Activated naive CD4-positive, alpha-beta T cell treated with anti-CD3 and anti-CD28 coated beads, Interleukin-2, amount 50 U/mL, for 24 hours (primary cell): ENCODE measurements at regions not wholly inside any gene's neighbourhood (a gene's known extent, or its start where the extent isn't known, plus 50 kb on each side); places are given as distances from the start of the nearest gene placed in this dataset.
"Not testable (repeated sequence)": the region's sequence is repeated elsewhere in the genome, so short reads cannot be mapped to it uniquely, and the experiment has no call there.

Experiments used
- H3K27ac Mint-ChIP-seq: one replicate; pipeline ENCODE4 v1.8.0; 2021; ENCODE audit warnings: mild to moderate bottlenecking, mixed read lengths
- H3K27me3 Mint-ChIP-seq: one replicate; pipeline ENCODE4 v1.8.0; 2021; ENCODE audit warnings: mixed read lengths
- H3K36me3 Mint-ChIP-seq: one replicate; pipeline ENCODE4 v1.8.0; 2021; ENCODE audit warnings: mixed read lengths
- H3K4me1 Mint-ChIP-seq: one replicate; pipeline ENCODE4 v1.8.0; 2021; ENCODE audit warnings: mixed read lengths
- H3K4me3 Mint-ChIP-seq: one replicate; pipeline ENCODE4 v1.8.0; 2021; ENCODE audit warnings: mild to moderate bottlenecking, mixed read lengths
- H3K9me3 Mint-ChIP-seq: one replicate; pipeline ENCODE4 v1.8.0; 2021; ENCODE audit warnings: mixed read lengths

DNA sequence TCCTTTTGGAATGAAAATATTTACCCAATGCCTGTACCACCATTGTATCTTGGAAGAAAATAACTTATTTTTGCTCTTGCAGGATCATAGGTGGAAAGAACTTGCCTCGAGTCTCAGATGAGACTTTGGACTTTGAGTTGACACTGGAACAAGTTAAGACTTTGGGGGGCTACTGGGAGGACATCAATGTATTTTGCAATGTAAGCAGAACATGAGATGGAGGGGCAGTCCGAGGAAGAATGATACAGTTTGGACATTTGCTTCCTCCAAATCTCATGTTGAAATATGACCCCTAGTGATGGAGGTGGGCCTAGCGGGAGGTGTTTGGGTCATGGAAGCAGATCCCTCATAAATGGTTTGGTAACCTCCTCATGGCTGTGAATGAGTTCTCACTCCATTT, 1428.6 kb downstream of the ZPLD1 start:
- Mint-ChIP-seq H3K36me3 (no peaks in the 10 kb centered on the region), H3K9me3 (no peaks in the 10 kb centered on the region), H3K27ac (no peak overlapping the region), H3K27me3 (no peaks in the 10 kb centered on the region), H3K4me3 (no peak overlapping the region), H3K4me1 (no peaks in the 10 kb centered on the region)

DNA sequence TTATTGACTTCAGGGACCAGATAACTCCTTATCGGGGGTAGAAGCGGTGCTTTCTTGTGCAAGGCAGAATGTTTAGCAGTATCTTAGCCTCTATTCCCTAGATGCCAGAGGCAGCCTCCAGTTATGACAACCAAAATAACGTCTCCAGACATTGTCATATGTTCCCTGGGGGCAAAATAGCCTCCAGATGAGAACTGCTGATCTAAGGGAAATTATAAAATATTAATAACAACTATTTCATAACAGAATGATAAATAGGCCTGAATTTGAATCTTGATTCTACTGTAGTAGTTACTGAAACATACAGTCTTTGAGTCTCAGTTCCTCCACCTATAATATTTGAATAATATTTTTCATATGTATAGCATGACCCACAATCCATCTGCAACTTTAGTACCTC, 1431.3 kb downstream of the ZPLD1 start:
- Mint-ChIP-seq H3K27ac (no peak overlapping the region), H3K4me3 (no peak overlapping the region), H3K9me3 (peaks cover 6% of the 10 kb centered on the region), H3K36me3 (no peaks in the 10 kb centered on the region), H3K4me1 (no peaks in the 10 kb centered on the region), H3K27me3 (no peaks in the 10 kb centered on the region)

DNA sequence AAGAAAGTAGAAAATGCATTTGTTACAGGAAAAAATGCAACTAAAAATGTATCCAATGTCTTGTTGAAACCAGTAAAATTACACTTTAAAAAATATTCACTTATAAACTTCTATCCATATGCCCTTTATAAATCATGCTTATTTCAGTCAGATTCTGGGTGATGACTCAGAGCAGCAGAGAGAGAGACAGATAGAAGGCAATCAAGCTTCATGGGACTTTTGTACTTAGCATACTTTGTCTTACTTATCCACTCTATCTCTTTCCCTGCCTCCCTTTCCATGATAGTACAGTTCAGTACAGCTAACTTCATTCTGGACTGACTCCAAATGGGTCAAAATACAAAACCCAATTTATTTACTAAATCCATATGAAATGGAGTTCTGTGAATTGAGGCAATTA, 1438.2 kb downstream of the ZPLD1 start:
- H3K9me3 Mint-ChIP-seq = peaks cover 11% of the 10 kb centered on the region
- no peaks in the 10 kb centered on the region for H3K36me3 Mint-ChIP-seq
- no peaks in the 10 kb centered on the region for H3K4me1 Mint-ChIP-seq
- H3K27me3 Mint-ChIP-seq = no peaks in the 10 kb centered on the region
- H3K4me3 Mint-ChIP-seq = no peak overlapping the region
- H3K27ac Mint-ChIP-seq = no peak overlapping the region

DNA sequence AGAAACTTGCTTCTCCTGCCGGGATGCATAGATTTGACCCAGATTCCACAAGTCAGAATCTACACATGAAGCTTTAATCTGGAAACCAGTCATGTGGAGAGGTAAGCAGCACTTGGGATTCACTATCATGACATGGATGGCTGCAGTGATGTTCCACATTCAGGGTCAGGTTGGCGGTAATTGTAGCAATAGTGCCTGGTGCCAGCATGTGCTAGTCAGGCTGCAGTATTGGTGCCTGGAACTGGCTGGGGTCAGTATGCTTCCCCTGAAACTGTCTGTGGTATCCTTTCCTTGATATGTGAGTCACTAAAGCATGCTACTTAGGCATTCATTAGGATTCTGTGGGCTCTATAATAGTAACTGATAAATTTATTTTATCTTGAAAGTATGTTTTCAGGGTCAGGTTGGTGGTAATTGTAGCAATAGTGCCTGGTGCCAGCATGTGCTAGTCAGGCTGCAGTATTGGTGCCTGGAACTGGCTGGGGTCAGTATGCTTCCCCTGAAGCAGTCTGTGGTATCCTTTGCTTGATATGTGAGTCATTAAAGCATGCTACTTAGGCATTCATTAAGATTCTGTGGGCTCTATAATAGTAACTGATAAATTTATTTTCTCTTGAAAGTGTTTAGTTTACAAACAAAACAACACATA, 1439.2 kb downstream of the ZPLD1 start:
- H3K4me3 Mint-ChIP-seq = no peak overlapping the region

DNA sequence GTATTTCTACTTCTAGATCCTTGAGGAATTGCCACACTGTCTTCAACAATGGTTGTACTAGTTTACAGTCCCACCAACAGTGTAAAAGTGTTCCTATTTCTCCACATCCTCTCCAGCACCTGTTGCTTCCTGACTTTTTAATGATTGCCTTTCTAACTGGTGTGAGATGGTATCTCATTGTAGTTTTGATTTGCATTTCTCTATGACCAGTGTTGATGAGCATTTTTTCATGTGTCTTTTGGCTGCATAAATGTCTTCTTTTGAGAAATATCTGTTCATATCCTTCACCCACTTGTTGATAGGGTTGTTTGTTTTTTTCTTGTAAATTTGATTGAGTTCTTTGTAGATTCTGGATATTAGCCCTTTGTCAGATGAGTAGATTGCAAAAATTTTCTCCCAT, 1447.0 kb downstream of the ZPLD1 start:
- not testable (repeated sequence) for H3K27ac Mint-ChIP-seq, H3K4me3 Mint-ChIP-seq, H3K4me1 Mint-ChIP-seq, H3K27me3 Mint-ChIP-seq, H3K36me3 Mint-ChIP-seq
- peaks cover 14% of the 10 kb centered on the region for H3K9me3 Mint-ChIP-seq

More for the DNA sequence above, 1439.2 kb downstream of the ZPLD1 start:
- Mint-ChIP-seq H3K4me1 (no peaks in the 10 kb centered on the region), H3K27ac (no peak overlapping the region), H3K36me3 (no peaks in the 10 kb centered on the region), H3K9me3 (peaks cover 14% of the 10 kb centered on the region), H3K27me3 (no peaks in the 10 kb centered on the region)

DNA sequence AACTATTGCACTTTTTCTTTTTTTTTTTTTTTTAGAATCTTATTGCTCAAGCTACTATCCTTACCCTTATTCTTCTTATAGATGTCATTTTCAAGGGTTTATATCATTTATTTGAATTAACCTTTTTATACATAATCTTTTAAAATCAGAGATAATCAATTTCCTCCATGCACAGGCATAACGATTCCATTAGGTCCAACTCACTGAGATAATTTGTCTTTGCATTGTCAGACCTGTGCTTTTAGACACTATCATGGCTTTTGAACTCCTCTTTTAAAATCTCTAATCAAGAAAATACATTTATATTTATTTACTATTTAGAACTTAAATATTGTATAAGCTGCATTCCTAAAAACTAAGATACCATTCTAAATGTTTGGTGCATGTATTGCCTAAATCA, 1454.9 kb downstream of the ZPLD1 start:
- Mint-ChIP-seq H3K27ac (no peak overlapping the region), H3K4me3 (no peak overlapping the region), H3K36me3 (no peaks in the 10 kb centered on the region), H3K27me3 (no peaks in the 10 kb centered on the region), H3K9me3 (no peaks in the 10 kb centered on the region), H3K4me1 (no peaks in the 10 kb centered on the region)

DNA sequence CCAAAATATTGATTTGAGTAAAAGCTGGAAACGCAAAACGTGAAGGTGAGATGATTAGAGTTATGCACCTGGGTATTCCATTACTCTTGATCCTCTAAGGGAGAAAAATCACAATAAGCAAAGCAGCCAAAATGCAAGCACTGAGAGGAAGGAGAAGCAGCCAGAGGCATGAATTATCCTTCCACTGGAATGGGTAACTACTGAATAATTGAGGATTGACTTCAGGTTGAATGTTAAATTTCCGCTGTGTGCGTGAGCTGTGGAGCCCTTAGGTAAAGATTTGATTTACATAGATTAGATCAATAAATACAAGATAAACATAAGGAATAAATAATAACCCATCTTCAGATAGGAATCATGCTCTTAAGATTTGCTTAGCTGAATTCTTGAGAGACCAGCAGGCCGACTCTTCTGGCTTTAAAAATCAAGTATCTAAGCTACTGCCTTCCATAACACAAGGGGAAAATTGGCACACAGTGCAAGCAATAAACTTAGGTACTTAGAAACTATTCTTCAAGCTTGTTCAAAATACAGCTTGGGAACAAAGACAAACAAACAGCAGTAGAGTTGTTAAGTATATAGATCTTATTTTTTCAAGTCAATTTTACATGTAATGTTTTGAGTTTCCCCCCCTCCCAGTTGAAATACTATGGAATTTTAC, 1459.5 kb downstream of the ZPLD1 start:
- no peaks in the 10 kb centered on the region for H3K9me3 Mint-ChIP-seq

DNA sequence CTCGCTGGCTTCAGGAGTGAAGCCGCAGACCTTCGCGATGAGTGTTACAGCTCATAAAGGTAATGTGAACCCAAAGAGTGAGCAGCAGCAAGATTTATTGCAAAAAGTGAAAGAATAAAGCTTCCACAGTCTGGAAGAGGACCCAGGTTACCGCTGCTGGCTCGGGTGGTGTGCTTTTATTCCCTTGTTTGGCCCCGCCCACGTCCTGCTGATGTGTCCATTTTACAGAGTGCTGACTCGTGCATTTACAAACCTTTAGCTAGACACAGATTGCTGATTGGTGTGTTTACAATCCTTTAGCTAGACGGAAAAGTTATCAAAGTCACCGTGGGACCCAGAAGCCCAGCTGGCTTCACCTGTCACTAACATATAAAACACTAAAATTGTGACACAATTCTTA, 1464.5 kb downstream of the ZPLD1 start:
- no peak overlapping the region for H3K4me3 Mint-ChIP-seq
- H3K27ac Mint-ChIP-seq = no peak overlapping the region
- no peaks in the 10 kb centered on the region for H3K36me3 Mint-ChIP-seq
- no peaks in the 10 kb centered on the region for H3K4me1 Mint-ChIP-seq
- no peaks in the 10 kb centered on the region for H3K27me3 Mint-ChIP-seq
- H3K9me3 Mint-ChIP-seq = peaks cover 10% of the 10 kb centered on the region

More for the DNA sequence above, 1459.5 kb downstream of the ZPLD1 start:
- H3K27me3 Mint-ChIP-seq = no peaks in the 10 kb centered on the region
- no peaks in the 10 kb centered on the region for H3K36me3 Mint-ChIP-seq
- H3K4me3 Mint-ChIP-seq = no peak overlapping the region
- no peak overlapping the region for H3K27ac Mint-ChIP-seq
- H3K4me1 Mint-ChIP-seq = no peaks in the 10 kb centered on the region

DNA sequence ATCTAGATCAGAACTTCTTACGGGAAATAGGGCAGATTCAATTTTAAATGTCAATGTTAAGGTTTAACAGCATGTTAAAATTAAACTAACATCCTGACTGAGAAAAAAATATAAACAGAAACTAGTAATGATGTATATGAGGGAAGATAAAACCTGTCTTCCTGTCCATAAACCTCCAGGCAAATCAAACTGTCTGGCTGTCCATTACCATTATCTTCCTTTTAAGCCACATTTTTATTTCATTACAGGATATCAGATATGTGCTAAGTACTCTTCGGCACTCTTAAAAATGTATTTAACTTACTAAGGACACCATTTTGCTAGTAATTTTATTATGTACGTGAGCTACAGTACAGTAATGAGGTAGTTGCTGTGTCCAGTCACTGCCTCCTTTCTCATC, 1461.7 kb upstream of the ALCAM start:
- Mint-ChIP-seq H3K36me3 (no peaks in the 10 kb centered on the region), H3K4me1 (no peaks in the 10 kb centered on the region), H3K27ac (no peak overlapping the region), H3K9me3 (peaks cover 10% of the 10 kb centered on the region), H3K27me3 (no peaks in the 10 kb centered on the region), H3K4me3 (no peak overlapping the region)

DNA sequence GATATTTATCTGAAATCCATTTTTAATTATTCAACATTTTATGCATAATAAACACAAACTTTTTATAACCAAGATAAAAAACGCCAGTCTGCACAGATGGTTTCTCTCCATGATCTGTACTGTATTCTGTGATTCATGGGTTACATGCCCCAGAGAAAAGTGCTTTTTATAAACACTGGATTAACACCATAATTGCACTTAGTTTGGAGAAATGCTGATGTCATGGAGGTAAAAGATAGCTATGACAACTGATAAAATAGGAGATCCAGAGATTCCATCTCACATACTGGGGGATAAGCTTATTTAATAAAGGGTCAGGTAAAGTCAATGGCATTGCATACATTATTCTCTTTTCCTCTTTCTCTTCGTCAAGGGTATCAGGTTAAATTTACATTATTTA, 1460.4 kb upstream of the ALCAM start:
- peaks cover 10% of the 10 kb centered on the region for H3K9me3 Mint-ChIP-seq
- no peaks in the 10 kb centered on the region for H3K36me3 Mint-ChIP-seq
- H3K27me3 Mint-ChIP-seq = no peaks in the 10 kb centered on the region
- H3K4me3 Mint-ChIP-seq = no peak overlapping the region
- no peak overlapping the region for H3K27ac Mint-ChIP-seq
- H3K4me1 Mint-ChIP-seq = no peaks in the 10 kb centered on the region

DNA sequence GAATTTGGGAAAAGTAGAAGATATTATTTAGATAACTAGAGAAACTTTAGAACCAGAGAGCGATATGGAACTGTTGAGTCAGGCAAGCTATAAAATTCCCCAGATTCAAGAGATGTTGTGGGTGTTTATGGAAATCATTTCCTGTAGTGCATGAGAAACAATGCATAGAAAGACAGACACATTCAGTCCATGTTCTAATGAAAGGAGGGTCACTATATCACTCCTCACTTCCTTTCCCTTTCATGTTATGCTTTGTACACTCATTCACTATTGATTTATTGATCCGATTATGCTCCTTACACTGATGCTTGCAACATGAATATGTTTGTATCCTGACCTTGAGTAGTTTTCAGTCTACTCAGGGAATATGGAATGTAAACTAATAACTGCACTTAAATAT, 1459.9 kb upstream of the ALCAM start:
- peaks cover 5% of the 10 kb centered on the region for H3K9me3 Mint-ChIP-seq
- no peaks in the 10 kb centered on the region for H3K27me3 Mint-ChIP-seq
- H3K4me3 Mint-ChIP-seq = no peak overlapping the region
- no peaks in the 10 kb centered on the region for H3K4me1 Mint-ChIP-seq
- H3K27ac Mint-ChIP-seq = no peak overlapping the region
- H3K36me3 Mint-ChIP-seq = no peaks in the 10 kb centered on the region

DNA sequence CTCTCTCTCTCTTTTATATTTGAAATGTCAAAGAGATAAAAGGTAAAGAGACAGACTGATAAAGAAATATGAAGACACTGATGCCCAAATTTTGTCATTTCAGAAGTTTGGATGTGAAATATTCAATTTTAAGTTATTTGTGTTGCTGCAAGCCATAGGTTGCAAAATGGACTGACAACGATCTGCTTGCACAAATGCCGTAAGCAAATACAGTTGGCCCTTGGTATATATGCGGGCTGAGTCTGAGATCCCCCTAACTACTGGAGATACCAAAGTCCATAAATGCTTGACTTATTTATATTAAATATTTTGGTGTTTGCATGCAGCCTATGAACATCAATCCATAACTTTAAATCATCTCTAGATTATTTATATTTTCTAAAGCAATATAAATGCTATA, 1459.1 kb upstream of the ALCAM start:
- H3K9me3 Mint-ChIP-seq = no peaks in the 10 kb centered on the region
- H3K27ac Mint-ChIP-seq = no peak overlapping the region
- no peaks in the 10 kb centered on the region for H3K27me3 Mint-ChIP-seq
- no peak overlapping the region for H3K4me3 Mint-ChIP-seq
- no peaks in the 10 kb centered on the region for H3K4me1 Mint-ChIP-seq
- no peaks in the 10 kb centered on the region for H3K36me3 Mint-ChIP-seq

DNA sequence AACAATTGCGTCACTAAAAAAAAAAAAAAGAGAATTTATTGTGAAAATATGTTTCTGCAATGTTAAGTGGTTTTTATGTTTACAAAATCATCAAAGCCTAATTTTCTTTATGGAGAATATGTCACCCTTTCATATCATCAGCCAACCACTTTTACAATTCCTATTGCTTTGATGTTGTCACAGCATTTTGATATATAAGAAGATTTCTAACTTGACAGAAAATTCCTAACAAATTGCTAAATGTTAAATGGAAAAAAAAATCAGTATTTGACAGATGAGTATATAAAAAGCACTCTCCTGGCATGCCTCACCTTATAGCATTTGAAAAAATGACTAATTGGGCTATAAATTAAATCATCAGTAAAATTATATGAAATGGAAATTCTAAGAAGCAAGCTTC, 1457.3 kb upstream of the ALCAM start:
- H3K9me3 Mint-ChIP-seq = no peaks in the 10 kb centered on the region
- no peak overlapping the region for H3K4me3 Mint-ChIP-seq
- H3K4me1 Mint-ChIP-seq = no peaks in the 10 kb centered on the region
- H3K27ac Mint-ChIP-seq = no peak overlapping the region
- no peaks in the 10 kb centered on the region for H3K27me3 Mint-ChIP-seq
- no peaks in the 10 kb centered on the region for H3K36me3 Mint-ChIP-seq

DNA sequence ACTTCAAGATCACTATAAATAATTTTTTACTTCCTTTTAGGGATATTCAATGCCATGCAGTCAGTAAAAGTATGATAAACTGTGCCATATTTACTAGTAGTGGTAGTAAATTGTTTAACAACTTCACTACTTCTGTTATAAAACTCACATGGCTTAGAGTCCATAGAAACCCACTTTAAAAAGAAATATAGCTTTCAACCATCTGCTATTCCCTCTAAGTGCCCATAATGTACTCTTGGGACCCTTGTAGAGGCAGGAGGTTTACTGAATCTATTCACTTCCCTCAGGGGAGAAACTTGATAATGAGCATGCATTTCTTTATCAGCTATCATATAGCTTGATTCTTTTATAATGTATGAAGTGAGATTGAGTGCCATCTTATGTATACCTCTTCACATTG, 1448.4 kb upstream of the ALCAM start:
- no peak overlapping the region for H3K27ac Mint-ChIP-seq
- H3K36me3 Mint-ChIP-seq = no peaks in the 10 kb centered on the region
- no peaks in the 10 kb centered on the region for H3K27me3 Mint-ChIP-seq
- H3K4me1 Mint-ChIP-seq = no peaks in the 10 kb centered on the region
- H3K9me3 Mint-ChIP-seq = no peaks in the 10 kb centered on the region
- no peak overlapping the region for H3K4me3 Mint-ChIP-seq

DNA sequence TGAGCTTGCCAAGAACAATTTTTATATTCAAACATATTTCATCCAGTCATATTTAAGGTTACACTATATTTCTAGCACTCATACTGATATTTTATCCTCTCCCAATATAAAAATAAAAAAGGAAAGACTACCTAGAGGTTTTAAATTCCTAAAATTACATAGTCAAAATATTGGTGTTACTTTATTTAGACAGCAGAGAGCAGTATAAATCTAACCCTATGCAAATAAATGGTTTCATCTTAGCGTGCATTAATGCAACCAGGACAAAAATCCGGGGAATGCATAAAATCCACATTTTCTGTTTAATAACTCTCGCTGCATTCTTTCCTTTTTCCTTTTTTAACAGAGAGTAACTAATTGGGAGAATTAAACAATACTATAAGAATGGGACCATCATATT, 1447.4 kb upstream of the ALCAM start:
- Mint-ChIP-seq H3K27ac (no peak overlapping the region), H3K4me3 (no peak overlapping the region), H3K27me3 (no peaks in the 10 kb centered on the region), H3K9me3 (no peaks in the 10 kb centered on the region), H3K4me1 (no peaks in the 10 kb centered on the region), H3K36me3 (no peaks in the 10 kb centered on the region)

DNA sequence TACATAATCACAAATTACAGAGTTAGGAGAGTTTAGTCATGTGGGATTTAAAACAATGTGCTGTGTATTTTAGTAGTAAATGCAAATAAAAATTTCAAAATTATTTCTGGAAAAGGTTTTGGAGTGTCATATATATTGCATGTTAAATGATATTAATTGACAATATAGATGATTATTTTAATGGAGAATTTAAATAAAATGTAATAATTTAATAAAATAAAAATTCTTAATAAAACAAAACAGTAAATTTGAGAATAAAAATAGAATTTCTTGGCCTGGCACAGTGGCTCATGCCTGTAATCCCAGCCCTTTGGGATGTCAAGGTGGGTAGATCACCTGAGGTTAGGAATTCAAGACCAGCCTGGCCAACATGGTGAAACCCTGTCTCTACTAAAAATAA, 1442.8 kb upstream of the ALCAM start:
- Mint-ChIP-seq H3K36me3 (no peaks in the 10 kb centered on the region), H3K27ac (no peak overlapping the region), H3K4me1 (no peaks in the 10 kb centered on the region), H3K4me3 (no peak overlapping the region), H3K9me3 (no peaks in the 10 kb centered on the region), H3K27me3 (no peaks in the 10 kb centered on the region)

DNA sequence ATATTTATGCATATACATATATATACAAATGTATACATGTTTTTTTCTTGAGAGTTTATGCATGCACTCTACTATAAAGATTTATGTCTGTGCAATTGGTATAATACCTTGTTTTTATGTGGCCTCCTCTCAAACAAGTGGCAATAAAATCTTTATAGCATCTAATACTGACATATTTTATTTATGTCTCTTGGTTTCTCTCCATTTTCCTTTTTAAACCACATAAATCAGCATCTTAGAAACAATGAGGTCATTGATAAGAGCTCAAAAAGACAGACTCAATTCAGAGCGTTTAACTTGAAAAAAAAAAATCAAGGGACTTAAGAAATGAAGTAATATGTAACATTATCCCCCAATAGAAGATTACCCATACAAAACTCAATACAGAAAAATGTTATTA, 1442.2 kb upstream of the ALCAM start:
- H3K4me1 Mint-ChIP-seq = no peaks in the 10 kb centered on the region
- H3K27me3 Mint-ChIP-seq = no peaks in the 10 kb centered on the region
- H3K4me3 Mint-ChIP-seq = no peak overlapping the region
- H3K9me3 Mint-ChIP-seq = no peaks in the 10 kb centered on the region
- H3K36me3 Mint-ChIP-seq = no peaks in the 10 kb centered on the region
- H3K27ac Mint-ChIP-seq = no peak overlapping the region
